Mucosa of rectum (tissue), 2 donors: ENCODE measurements at regions not wholly inside any gene's neighbourhood (a gene's known extent, or its start where the extent isn't known, plus 50 kb on each side); places are given as distances from the start of the nearest gene placed in this dataset.

ENCODE experiments used
- H3K27ac ChIP-seq, 2 donors: one replicate each; pipeline ENCODE4 v1.7.0; 2013; ENCODE audit warnings: inconsistent platforms in 2 of 2, low read depth in 2 of 2, low read length in 2 of 2
- H3K27me3 ChIP-seq, 2 donors: one replicate each; pipeline ENCODE4 v1.7.0; 2013; ENCODE audit warnings: low read length in 2 of 2; ENCODE audit not compliant: control insufficient read depth in 2 of 2, insufficient read depth in 2 of 2
- H3K36me3 ChIP-seq, 2 donors: one replicate each; pipeline ENCODE4 v1.7.0; 2013; ENCODE audit warnings: low read length in 2 of 2; ENCODE audit not compliant: control insufficient read depth in 2 of 2, insufficient read depth in 2 of 2
- H3K4me1 ChIP-seq, 2 donors: one replicate each; pipeline ENCODE4 v1.7.0; 2013; ENCODE audit warnings: low read length in 2 of 2, mild to moderate bottlenecking in 1 of 2; ENCODE audit not compliant: control insufficient read depth in 2 of 2, insufficient read depth in 2 of 2
- H3K4me3 ChIP-seq, 2 donors: one replicate each; pipeline ENCODE4 v1.7.0; 2013; ENCODE audit warnings: low read length in 2 of 2
- H3K9ac ChIP-seq, 2 donors: one replicate each; pipeline ENCODE4 v1.7.0; 2013; ENCODE audit warnings: low read length in 2 of 2, low read depth in 1 of 2, mild to moderate bottlenecking in 1 of 2
- H3K9me3 ChIP-seq, 2 donors: one replicate each; pipeline ENCODE4 v1.7.0; 2013; ENCODE audit warnings: low read length in 2 of 2; ENCODE audit not compliant: control insufficient read depth in 2 of 2
- donor health status: healthy.
- donor health status: Normal muscosa, but diverticular disease.

- H3K4me1 ChIP-seq = no peaks in the 10 kb centered on the region
- H3K9me3 ChIP-seq = no peaks in the 10 kb centered on the region
- H3K4me3 ChIP-seq = no peak overlapping the region
- no peak overlapping the region for H3K27ac ChIP-seq
- H3K27me3 ChIP-seq = no peaks in the 10 kb centered on the region
- no peaks in the 10 kb centered on the region for H3K36me3 ChIP-seq
- no peak overlapping the region for H3K9ac ChIP-seq
Observed at GRCh38 chr13:103976371-103976770, 910.2 kb upstream of the SLC10A2 start.

- Histone ChIP-seq H3K36me3 (no peaks in the 10 kb centered on the region), H3K9ac (no peak overlapping the region), H3K27me3 (no peaks in the 10 kb centered on the region), H3K4me1 (no peaks in the 10 kb centered on the region), H3K27ac (no peak overlapping the region), H3K4me3 (no peak overlapping the region), H3K9me3 (no peaks in the 10 kb centered on the region)
Observed at GRCh38 chr13:103973740-103974139, 907.5 kb upstream of the SLC10A2 start.

- H3K27me3 ChIP-seq = no peaks in the 10 kb centered on the region
- no peak overlapping the region for H3K4me3 ChIP-seq
- no peak overlapping the region for H3K27ac ChIP-seq
- no peaks in the 10 kb centered on the region for H3K9me3 ChIP-seq
- no peak overlapping the region for H3K9ac ChIP-seq
- no peaks in the 10 kb centered on the region for H3K36me3 ChIP-seq
- H3K4me1 ChIP-seq = no peaks in the 10 kb centered on the region
Observed at GRCh38 chr13:103969520-103970050, 903.4 kb upstream of the SLC10A2 start.

GRCh38 chr13:103965506-103966243 lies 899.5 kb upstream of the SLC10A2 start:
- no peak overlapping the region for H3K9ac ChIP-seq
- no peaks in the 10 kb centered on the region for H3K4me1 ChIP-seq
- H3K27ac ChIP-seq = no peak overlapping the region
- H3K4me3 ChIP-seq = no peak overlapping the region
- H3K9me3 ChIP-seq = no peaks in the 10 kb centered on the region
- no peaks in the 10 kb centered on the region for H3K36me3 ChIP-seq
- no peaks in the 10 kb centered on the region for H3K27me3 ChIP-seq

GRCh38 chr13:103961784-103962183 lies 895.6 kb upstream of the SLC10A2 start:
- Histone ChIP-seq H3K9me3 (no peaks in the 10 kb centered on the region), H3K4me3 (no peak overlapping the region), H3K27ac (no peak overlapping the region), H3K36me3 (no peaks in the 10 kb centered on the region), H3K4me1 (no peaks in the 10 kb centered on the region), H3K27me3 (no peaks in the 10 kb centered on the region), H3K9ac (no peak overlapping the region)

- H3K4me1 ChIP-seq = no peaks in the 10 kb centered on the region
- no peaks in the 10 kb centered on the region for H3K27me3 ChIP-seq
- no peak overlapping the region for H3K27ac ChIP-seq
- no peak overlapping the region for H3K4me3 ChIP-seq
- no peaks in the 10 kb centered on the region for H3K36me3 ChIP-seq
- no peaks in the 10 kb centered on the region for H3K9me3 ChIP-seq
- no peak overlapping the region for H3K9ac ChIP-seq
Observed at GRCh38 chr13:103961129-103961528, 894.9 kb upstream of the SLC10A2 start.

- Histone ChIP-seq H3K9ac (no peak overlapping the region), H3K4me3 (no peak overlapping the region), H3K9me3 (peaks cover 0 to 2% of the 10 kb centered on the region in 2 donors), H3K4me1 (no peaks in the 10 kb centered on the region), H3K27me3 (no peaks in the 10 kb centered on the region), H3K36me3 (no peaks in the 10 kb centered on the region), H3K27ac (no peak overlapping the region)
Observed at GRCh38 chr13:103960001-103960400, 893.8 kb upstream of the SLC10A2 start.

- H3K27me3 ChIP-seq = no peaks in the 10 kb centered on the region
- no peak overlapping the region for H3K9ac ChIP-seq
- no peak overlapping the region for H3K4me3 ChIP-seq
- peaks cover 0 to 3% of the 10 kb centered on the region in 2 donors for H3K9me3 ChIP-seq
- H3K27ac ChIP-seq = no peak overlapping the region
- H3K36me3 ChIP-seq = no peaks in the 10 kb centered on the region
- no peaks in the 10 kb centered on the region for H3K4me1 ChIP-seq
Observed at GRCh38 chr13:103958691-103959090, 892.5 kb upstream of the SLC10A2 start.

GRCh38 chr13:103957939-103958338 lies 891.7 kb upstream of the SLC10A2 start:
- Histone ChIP-seq H3K27me3 (no peaks in the 10 kb centered on the region), H3K4me1 (no peaks in the 10 kb centered on the region), H3K9ac (no peak overlapping the region), H3K36me3 (no peaks in the 10 kb centered on the region), H3K4me3 (no peak overlapping the region), H3K9me3 (peaks cover 0 to 3% of the 10 kb centered on the region in 2 donors), H3K27ac (no peak overlapping the region)

GRCh38 chr13:103953859-103954258 lies 887.6 kb upstream of the SLC10A2 start:
- H3K36me3 ChIP-seq = no peaks in the 10 kb centered on the region
- no peaks in the 10 kb centered on the region for H3K4me1 ChIP-seq
- no peaks in the 10 kb centered on the region for H3K27me3 ChIP-seq

More at GRCh38 chr13:103953859-103954258, 887.6 kb upstream of the SLC10A2 start:
- no peak overlapping the region for H3K4me3 ChIP-seq
- peaks cover 0 to 3% of the 10 kb centered on the region in 2 donors for H3K9me3 ChIP-seq
- H3K9ac ChIP-seq = no peak overlapping the region
- no peak overlapping the region for H3K27ac ChIP-seq
